Stimulated activated CD4-positive, alpha-beta T cell treated with anti-CD3 and anti-CD28 coated beads, Interleukin-12 subunit alpha, Interleukin-12 subunit beta, amount 100 ng/mL, for 24 hours (primary cell): ENCODE measurements at regions not wholly inside any gene's neighbourhood (a gene's known extent, or its start where the extent isn't known, plus 50 kb on each side); places are given as distances from the start of the nearest gene placed in this dataset.
"Not testable (repeated sequence)": the region's sequence is repeated elsewhere in the genome, so short reads cannot be mapped to it uniquely, and the experiment has no call there.

Experiments
- DNase-seq, 2 experiments: peaks; one replicate each; pipeline ENCODE4 v3.0.0-alpha.2; 2020; ENCODE audit warnings: low read depth in 2 of 2

DNA sequence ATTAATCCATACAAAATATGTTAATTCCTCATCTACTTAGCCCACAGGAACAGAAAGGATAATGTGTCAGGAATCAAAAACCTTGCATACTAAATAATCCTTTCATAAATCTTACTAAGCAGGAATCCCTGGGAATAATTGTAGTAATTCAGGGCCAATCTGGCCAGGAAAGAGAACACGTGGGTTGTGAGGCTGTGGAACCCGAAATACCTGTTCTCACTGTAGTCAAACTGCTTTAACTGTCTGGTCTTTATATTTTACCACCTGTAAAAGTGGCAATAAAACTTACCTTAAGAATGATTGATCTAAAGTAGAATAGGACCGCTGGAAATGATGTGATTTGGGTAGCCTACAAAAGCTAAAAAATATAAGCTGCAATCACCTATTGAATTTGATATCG lies 1620.9 kb downstream of the STIM2 start:
- no peak for DNase-seq

DNA sequence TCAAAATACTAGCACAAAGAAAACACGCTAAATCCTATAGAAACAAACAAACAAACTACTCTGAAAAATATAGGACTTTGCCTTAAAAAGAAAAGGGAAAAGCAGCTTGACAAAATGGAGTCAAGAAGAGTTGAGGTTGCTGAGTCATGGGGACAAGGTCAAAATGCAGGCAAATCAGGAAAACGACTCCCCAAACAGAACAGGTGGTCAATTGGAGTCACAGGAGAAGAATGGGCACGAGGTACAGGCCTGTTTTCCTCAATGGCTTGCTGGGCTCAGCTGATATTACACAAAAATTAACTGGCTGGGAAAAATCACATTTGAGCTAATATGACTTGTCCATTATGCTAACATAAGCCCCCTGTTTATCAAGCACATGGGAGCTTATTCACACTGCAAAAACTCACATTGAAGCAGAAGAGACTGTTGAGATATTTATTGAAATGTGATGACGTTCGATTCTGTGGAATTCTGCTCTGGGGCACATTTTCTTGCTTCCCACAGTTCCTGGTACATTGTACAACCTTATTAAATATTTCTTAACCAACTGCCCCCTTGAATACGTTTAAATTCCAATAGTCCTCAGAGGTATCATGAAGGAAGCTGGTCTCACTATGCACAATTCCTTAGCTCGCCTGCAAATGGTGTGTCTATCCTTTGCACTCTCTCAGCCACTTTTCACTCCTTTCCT lies 1622.1 kb downstream of the STIM2 start:
- no peak for DNase-seq

DNA sequence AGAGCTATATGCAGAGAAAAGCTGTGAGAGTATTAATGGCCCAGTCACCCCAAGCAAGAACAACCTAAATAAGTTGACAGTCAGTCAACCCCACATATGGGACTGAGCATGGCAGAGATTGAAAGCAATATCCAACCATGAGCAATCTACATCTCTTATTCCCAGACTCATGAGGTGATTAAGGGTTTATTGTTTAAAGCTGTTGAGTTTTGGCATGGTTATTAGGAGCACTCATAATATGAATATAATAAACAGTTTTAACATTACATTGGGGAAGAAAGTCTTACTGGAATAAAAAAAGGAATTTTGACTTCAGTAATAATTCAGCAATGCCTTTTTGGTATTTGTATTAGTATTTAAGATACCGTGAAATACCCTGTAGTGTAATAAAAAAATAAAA lies 1627.4 kb downstream of the STIM2 start:
- no peak for DNase-seq

DNA sequence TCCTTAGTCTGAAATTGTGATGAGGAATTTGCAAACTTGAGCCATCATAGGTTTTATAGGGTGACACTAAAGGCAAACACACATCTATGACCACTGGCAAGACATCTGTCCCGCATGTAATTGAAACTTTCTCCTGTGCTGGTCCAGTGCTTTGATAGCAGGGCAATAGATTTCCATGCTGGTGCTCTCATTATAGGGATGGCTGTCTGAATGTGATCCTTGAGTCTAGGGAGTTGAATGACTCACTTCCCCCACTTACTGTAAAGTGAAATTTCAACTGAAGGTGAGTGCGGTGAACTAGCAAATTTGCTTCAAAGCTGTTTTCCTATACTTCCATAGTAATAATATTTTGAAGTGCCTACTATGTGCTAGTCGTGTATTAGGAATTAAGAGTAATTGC lies 1630.0 kb downstream of the STIM2 start:
- no peak for DNase-seq

DNA sequence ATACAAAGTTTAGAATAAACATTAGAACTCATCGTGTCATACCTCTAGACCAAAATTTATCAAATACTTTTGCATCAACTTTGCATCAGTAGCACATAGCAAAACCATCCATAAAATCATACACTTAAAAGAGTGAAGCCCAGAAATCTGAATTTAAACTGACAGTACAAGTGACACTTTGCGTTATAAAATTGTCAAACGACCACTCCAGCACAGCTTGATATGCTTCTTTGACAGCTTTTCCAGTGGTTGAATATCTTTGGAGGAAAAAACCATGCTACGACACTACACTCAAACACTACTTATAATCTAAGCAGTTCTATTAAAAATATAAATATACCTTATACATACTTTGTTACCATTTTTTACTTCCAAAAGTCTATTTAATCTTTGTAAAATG lies 1644.4 kb downstream of the STIM2 start:
- no peak for DNase-seq

DNA sequence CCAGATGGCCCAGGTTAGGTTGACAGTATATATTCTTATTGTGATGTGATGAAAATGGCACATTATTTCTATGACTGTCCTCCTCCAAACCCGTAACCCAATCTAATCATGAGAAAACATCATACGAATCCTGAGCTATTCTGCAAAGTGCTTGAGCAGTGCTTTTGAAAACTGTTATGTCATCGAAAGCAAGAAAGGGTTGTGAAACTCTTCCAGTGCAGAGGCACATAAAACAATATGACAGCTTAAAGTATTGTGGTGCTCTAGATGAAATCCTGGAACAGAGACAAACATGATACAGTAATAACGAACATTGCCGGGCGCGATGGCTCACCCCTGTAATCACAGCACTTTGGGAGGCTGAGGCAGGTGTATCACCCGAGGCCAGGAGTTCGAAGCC lies 1648.0 kb downstream of the STIM2 start:
- no peak for DNase-seq

DNA sequence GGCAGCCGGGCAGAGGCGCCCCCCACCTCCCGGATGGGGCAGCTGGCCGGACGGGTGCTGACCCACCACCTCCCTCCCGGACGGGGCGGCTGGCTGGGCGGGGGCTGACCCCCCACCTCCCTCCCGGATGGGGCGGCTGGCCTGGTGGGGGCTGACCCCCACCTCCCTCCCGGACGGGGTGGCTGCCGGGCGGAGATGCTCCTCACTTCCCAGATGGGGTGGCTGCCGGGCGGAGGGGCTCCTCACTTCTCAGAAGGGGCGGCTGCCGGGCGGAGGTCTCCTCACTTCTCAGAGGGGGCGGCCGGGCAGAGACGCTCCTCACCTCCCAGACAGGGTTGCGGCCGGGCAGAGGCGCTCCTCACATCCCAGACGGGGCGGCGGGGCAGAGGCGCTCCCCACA lies 1654.1 kb downstream of the STIM2 start:
- DNase-seq: not testable (repeated sequence)

DNA sequence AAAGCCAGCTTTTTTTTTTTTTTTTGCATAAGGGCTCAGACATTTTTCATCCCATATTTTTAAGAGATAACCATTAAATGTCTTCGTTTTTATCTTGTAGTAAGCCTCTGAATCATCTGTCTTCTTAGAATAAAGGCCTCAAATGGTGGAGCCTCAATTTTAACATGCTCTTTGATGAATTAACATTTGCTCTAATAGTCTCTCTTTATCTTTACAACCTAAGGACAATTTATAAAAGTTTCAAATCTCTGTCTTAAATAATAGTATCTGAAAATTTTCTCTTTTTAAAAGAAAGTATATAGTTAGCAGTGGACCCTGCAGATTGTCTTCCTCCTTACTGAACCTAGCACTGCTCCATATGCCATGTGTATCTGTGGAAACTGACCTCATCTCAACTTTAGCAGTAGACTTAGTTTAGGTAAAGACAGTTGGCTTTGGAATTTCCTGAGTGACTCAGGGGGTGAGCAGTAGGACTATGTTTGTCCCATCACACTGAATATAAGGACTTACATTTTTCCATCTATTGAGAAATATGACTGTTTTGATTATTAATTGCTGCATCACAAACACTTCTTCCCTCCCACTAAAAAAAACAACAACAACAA lies 1658.0 kb downstream of the STIM2 start:
- no peak for DNase-seq

DNA sequence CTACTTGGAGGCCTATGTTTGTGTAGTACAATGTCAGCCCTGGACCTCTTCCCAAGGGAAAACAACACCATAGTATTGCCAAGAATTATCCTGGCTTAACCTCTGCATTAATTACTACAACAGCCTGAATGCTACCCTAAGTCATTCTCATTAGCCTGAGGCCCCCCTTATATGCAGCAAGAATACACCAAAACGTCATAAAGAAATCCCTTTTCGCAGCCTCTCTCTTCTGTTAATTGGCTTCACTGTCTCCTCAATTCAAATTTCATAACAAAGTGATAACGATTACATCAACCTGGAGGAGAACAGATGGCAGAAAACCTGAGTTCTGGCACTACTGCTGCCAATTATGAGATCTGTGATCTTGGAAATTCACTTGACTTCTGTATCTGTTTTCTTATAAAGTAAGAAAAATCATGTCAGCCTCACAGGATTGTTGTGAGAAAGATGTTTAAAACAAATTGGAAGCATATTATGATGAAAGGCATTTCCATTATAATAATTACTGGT lies 1663.1 kb downstream of the STIM2 start:
- no peak for DNase-seq

DNA sequence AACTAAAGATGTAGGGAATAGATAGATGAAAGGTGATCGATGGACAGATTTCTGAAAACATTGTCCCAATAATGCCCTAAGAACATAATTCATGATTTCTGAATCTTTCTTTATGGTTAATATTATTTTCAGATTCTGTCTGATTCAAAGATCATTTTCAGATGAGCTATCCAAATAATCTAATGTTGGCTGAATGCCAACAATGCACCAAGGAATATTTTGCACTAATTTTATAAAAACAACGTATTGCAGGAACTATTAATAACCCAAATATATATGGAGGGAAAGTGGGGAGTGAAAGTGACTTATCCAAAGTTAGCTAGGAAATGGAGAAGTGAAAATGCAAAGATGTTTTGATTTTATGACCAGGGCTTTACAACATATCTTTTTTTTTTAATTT lies 1675.5 kb downstream of the STIM2 start:
- no peak for DNase-seq

DNA sequence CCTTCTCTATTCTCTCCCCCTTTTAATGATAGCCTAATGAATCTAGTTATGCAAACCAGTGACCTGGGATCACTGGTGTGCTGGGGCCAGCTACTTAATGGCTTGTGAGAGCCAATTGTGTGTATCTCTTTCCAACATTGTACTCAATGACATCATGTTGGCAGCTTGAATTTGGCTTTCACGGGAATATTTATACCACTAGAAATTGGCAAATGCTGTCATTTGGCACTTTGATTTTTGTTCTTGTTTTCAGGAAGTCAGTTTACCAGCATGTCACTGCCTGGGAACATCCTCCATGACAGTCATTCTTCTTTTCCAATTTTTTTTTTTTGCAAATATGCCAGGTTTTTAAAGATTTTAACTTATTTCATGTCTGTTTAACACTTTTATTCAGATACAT lies 1685.3 kb downstream of the STIM2 start:
- DNase-seq: no peak

DNA sequence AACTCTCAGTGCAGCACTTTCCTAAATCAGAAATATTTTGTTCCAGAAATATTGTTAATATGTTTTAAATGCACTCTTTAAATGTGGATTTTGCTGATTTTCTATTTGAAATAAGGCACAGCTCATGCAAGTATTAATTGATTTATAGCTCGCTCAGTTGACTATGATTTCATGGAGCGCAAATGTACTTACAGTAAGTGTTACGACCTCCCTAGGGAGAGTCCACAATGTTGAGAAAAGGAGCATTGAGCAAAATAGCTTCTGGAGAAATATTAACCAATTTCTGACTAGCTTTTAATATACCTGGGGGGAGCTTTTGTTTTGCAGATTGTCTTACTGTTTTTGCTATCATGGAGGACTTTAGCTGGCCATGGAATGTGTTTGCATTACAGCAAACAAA lies 1687.5 kb downstream of the STIM2 start:
- DNase-seq: no peak

DNA sequence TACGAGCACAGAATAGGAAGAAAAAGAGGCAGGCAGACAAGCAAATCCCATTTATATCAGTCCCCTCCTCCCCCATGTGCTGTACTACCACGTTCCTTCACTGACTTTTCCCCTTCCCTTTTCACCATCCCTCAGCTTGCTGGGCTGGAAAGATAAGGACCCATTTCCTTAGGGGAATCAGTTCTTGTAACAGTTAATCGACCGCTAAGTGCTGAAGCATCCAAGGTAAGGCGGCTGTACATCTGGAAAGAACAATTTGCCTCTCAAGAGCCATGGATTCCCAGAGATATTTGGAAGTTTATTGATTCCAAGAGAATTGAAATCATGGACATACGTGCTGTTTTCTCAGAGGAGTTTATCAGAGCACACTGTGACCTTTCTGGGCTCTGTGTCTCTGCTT lies 1688.0 kb downstream of the STIM2 start:
- DNase-seq: no peak

DNA sequence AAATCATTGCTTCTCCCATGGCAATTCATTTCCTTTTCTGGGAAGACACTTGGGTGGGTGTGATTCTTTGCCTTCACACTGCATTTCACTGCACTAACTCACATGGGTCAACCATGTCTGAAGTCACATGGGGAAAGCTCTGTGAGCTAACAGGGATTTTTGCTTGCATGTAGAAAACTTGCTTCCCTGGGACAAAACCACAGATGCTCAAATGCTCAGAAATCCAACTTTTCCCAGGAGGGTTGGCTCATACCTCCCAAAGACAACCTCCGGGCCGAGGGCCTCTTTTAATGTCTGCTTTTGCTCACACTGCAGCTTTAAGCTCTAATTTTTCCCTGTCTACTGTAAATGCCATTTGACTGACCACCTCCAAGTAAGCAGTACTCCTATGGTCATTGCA lies 1695.2 kb downstream of the STIM2 start:
- no peak for DNase-seq

DNA sequence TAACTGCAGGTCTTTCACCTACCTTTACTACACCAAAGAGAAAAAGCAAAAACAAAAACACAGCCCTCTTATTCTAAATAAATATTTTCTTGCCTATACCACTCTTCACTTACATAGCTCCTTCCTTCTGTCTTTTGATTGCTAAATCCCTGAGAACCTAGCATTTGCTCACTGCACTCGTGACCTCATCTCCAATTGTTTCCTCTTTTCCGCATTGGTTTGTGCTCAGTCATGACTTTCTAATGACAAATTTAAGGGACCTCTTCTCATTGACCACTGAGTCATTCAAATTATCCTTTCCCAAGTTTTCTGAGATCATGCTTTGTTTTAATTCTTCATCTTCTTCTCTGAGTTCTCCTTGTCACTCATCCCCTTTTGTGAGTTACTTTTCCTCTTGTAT lies 1697.1 kb downstream of the STIM2 start:
- no peak for DNase-seq

DNA sequence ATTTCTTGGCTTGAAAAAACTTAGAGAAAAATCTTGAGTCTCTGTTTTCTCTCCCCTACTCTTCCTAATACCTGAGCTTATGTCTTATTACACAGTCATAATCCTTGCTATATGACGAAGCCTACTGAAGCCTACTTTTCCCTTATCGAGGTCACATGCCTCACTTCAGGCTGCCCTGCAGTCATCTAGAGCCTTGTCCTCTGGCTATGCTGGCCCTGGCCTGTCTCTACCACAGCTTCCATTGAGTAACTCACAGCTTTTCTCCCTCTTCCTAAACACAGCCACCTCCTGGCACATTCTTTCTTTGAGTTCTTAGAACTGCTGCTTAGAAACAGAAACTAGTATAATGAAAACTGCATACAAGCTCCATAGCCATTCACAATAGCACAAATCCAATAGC lies 1698.3 kb downstream of the STIM2 start:
- no peak for DNase-seq

DNA sequence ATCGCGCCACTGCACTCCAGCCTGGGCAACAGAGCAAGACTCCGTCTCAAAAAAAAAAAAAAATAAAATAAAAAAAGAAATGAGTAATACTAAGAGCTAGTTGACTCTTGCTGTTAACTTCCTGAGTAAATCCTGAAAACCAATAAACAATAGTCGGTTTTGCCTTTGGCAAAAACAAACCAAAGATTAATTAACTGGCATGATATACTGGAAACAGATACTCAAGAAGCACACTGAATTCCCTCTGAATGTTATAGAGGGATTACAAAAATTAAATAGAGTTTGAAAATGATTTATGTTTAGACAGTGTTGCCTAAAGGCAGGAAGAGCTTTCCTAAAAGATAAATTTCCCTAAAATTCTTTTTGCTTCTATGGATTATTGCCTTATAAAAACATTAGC lies 1702.3 kb downstream of the STIM2 start:
- DNase-seq: no peak

DNA sequence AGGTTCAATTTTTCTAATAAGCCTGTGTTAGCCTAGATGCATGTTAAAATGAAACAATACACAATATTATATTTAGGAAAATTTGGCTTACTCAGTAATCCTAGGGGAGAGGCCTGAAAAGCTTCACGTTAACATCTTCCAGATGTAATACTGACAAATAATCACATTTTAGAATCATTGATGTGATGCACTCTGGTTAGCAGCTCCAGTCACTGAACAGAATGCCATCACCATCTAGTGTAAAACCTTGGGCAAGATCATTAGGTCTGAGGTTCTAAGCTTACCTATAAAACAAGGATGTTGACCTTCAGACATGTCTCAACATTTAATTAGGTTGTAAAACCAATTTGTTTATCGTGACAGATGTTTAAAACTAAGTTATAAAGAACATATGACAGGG lies 1704.8 kb downstream of the STIM2 start:
- no peak for DNase-seq

DNA sequence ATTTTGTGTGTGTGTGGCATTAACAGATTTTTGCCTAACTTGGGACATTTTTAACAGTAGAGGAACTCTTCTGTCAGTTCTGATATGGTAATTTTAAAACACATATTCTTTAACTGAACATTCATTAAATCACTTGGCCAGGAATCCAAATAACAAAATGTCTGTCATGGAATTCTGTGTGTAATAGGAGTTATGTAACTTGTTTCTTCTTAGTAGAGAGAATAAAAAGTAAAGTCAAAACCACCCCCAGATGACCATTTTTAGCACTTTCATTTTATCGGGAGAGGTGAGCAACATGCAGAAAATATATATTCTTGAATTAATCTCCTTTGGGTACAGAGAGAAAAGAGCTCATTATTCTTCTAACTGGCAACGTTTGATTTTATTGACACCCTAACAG lies 1740.3 kb downstream of the STIM2 start:
- no peak for DNase-seq

DNA sequence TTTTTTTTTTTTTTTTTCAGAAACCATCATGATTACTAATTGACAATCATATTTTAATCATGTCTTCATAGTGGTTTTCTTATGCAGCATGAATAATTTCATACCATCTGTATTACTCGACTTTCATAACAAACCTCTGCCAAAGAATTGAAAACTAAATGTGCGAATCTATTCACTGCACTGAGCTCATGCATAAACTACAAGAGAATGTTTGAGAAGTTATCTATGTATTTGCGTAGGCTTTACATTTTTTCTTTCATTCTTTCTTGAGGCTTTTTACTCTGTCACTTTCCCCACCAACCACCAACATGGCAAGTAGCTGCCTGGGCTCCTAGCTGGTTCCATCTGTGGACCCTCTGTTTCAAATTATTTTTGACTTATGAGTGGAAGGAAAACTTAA lies 1761.0 kb downstream of the STIM2 start:
- DNase-seq: no peak

DNA sequence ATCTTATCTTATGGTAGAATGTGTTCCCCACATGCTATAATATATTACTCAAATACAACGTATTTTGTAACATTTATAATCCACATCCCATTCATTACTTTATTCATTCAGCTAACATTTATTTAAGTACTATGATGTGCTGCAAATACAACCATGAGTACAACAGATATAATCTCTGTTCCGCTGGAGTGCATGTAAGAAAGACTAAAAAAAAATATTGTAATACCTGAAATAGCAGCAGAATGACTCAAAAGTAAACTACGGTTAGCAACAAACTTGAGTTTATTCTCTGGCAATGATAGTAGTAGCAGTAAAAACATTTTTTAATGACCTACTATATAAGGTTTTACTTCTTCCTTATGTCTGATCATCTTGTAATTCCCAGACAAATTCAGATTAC lies 1776.3 kb downstream of the STIM2 start:
- DNase-seq: no peak

DNA sequence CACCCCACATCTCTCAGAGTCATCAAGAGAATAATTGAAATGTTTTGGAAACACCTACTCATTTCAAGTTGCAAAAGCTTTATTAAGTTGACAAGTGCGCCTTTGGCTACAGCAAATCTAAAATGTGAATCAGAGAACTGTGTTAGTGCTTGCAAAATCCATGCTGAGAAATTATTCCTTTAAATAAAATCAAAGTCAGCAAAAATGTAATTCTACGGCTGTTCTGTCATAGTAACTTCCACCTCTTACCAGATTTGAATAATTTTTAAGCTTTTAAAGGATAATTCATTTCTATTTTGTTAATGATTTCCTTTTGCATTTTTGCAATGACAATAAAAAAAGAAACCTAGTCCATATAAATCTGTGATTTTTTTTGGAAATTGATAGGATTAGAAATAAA lies 1779.1 kb downstream of the STIM2 start:
- no peak for DNase-seq

DNA sequence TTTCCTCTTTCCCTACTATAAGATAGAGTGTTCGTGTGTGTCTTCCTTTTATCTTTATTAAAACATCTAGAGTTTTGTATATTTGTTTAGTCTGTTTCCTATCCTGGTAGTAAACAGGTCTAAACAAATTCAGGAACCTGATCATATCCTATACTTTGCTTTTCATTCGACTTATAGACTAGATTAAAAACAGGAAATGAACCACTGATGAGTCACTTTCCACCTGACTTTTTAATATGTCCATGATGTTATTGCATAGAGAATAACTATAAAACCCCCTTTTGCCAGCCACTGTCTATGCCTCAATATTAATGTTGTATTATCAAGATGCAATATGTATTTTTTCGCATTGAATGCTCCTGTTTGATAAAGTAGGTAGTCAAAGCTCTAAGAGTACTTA lies 1794.0 kb downstream of the STIM2 start:
- no peak for DNase-seq

DNA sequence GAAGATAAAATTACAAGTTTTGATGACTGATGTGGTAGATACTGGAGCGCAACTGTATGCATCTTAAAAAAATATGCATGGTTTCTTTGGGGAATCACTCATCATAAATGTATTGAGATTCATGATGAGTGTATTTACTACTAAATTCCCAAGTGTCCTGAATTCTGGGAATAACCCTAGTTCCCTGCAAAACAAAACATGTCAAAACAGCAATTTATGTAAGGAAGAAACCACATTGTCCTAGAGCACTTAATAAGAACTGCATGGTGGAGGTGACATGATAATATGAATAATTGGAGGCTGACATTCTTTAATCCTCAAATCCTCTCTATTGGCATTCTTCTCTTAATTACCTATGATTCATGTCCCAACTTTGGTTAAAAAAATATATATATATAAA lies 1804.7 kb downstream of the STIM2 start:
- no peak for DNase-seq
